ENCODE measurements at regions not wholly inside any gene's neighbourhood (a gene's known extent, or its start where the extent isn't known, plus 50 kb on each side); places are given as distances from the start of the nearest gene placed in this dataset.

DNA sequence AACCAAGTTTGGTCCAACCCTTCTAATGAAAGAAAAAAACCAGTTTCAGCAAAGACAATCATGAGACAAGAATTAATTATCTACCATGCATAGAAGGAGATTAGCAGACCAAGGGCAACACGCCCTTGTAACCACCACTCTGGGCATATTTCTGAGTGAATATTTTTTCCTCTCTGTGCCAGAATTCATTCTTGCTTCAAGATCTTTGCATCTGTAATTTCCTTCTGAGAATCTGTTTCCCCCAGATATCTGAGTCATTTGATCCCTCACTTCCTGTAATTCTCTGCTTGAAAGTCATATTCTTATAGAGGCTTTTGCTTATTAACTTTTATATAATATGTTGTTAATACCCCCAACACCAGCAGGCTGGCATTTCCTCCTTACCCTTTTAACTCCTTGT lies 243.7 kb downstream of the SLC16A7 start:
- no peak for DNase-seq

DNA sequence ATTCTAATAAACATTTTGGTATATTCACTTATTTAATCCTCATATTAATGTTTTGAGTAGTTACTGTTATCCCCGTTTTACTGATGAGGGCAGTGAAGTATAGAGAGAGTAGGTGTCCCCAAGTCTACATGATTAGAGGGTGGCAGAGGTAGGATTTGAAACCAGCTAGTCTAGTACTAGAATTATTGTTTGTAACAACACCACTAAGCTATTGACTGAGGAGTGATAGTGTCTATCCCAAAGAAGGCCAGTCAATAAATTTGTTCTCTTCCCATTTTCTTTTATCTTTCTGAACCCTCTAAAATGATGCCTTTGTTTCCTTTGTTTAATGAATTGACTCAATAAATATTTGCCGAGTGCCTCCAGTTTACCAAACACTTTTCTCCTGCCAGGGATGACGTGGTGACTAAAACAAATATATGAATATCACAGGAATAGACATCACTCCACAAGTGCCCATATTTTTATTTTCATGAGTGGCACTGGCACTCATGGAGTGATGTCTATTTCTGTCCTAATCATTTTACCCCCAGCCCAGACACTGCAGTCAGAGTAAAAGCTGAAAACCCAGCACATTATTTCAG lies 247.5 kb downstream of the SLC16A7 start:
- no peak for DNase-seq

DNA sequence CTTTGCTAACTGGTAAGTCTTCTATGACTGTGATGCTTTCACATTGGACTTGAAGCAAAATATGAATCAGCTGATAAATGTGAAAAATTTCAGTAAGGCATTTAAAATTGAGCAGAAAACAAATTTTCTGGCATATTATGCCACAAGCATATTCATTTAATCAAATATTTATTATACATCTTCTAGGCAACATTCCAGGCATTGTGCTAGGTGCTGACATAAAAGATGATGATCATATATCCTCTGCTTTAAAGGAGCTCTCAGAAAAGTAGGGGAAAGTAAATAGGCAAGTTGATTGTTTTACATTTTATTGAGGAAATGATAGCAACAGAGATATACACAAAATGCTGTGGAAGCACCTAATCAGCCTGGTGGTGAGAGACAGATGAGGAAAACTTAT lies 248.9 kb downstream of the SLC16A7 start:
- no peak for DNase-seq

DNA sequence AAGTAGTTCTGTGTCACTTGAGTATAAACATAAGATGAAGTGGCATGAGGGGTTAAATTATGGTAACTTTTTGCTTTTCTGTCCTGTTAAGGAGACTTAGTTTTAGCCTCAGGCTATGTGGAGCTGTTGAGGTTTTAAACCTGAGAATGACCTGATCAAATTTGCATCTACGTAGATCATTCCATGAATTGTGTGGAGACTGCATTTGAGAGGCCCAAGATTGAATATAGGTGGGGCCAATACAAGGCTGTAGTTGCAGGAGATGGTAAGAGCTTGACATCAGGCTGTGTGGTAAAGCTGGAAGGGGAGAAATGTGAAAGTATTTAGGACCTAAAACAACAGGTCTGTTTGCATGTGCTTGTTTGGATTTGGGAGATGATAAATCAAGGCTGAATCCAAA lies 249.5 kb downstream of the SLC16A7 start:
- no peak for DNase-seq

DNA sequence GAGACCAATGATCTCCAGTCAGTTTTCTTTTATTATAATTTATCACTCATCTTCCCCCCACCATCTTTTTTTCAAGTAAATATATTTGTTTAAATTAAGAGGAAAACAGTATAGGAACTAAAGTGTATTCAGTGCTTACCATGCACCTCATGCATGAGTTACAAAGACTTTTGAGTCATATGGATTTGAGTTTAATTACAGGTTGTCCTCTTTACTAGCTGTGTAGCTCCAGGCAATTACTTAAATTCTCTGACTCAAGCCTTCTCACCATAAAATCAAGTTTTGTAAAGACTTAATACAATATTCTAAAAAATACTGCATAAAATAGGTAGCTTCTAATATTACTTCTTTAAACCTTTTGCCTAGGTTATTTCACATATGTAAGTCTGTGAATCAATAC lies 251.3 kb downstream of the SLC16A7 start:
- no peak for DNase-seq

DNA sequence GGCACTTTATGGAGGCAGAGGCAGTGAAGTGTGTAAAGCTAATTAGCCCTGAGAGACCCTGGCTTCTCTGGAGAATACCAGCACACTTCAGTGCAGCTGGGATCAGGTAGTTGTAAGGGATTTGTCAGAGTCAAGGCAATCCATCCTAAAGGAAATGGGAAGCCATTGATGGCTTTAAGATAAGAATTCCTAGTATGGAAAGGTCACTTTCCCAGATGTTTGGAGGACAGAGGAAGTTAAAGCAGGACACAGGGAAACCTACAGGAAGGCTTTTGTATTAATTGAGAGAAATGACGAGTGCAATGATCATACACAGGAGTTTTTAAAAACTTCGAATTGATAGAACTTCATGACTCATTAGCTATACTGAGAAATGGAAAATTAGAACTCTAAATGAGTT lies 254.4 kb downstream of the SLC16A7 start:
- DNase-seq: peak; percentile 11

DNA sequence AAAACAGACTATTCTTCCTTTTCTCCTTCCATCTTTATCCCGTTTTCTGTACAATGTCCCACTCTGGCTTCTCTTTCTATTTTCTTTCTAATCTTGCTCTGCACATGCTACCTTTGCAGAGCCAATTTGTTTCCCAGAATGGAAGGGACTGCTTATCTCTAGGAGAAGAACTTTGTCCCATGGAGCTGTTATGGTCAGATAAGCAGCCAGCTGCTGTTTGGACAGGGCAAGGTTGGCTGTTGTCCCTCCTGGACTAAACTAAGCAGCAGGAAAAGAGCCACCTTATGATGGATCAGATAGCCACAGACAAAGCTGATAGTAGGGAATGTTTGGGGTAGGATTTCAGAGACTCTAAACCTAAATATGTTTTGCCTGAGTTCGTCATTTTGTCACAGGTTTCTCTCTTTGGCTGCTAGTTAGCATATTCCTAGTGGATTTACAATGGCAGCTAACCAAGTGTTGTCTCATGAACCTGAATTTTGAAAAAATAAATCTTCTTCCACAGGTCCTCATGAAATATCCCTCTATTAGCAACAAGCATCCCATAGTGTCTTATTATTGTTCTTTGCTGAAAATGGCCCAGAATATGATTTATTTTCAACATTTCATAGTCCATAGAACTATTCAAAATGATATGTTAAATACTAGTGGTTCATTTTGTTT lies 262.8 kb downstream of the SLC16A7 start:
- no peak for DNase-seq

DNA sequence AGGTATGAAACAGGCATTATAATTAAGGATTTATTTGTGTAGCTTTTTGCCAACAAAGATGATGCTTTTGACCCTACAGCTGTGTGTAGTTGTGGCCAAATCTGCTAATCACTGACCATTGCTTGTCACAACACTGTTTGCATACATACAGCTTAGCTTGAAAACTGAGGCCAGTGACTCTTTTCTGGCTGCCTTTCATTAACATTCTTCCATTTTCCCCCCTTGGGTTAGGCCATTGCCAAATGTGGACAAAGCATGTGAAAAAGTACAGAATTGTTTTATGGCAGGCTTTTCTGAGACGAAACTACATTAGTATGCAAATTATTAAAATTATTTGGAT lies 263.3 kb downstream of the SLC16A7 start:
- DNase-seq: no peak

DNA sequence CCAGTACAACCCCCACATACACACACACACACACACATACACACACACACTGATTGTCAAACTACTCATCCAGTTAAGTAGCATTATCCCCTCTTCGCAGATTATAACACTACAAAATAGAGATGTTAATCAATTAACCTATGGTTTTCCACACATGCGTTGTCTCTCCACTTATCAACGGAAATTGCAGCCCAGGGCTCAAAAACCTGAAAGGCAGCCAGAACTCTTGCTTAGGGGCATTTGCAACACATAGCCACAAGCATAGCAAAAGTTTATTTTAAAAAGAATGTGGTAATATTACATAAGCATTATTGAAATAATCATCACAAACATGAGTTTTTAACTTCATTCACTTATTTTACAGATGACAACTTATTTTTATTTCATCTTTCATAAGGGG lies 265.8 kb downstream of the SLC16A7 start:
- no peak for DNase-seq

DNA sequence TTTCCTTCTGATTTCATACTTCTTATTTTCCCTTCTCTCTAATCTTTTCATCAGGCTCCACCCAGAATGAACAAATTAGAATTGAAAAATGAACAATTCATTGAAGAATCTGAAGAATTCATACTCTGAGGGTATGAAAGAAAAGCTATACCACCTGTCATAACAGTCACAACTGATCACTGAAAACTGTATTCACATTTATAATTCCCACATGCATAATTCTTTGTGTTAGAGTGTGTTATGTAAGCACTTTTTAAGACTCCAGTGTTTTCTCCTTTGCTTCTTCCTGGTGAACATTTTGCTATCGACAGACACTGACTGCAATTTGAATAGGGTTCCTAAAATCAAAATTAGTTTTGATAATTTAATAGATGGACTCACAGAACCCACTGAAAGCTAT lies 271.2 kb downstream of the SLC16A7 start:
- DNase-seq: no peak

DNA sequence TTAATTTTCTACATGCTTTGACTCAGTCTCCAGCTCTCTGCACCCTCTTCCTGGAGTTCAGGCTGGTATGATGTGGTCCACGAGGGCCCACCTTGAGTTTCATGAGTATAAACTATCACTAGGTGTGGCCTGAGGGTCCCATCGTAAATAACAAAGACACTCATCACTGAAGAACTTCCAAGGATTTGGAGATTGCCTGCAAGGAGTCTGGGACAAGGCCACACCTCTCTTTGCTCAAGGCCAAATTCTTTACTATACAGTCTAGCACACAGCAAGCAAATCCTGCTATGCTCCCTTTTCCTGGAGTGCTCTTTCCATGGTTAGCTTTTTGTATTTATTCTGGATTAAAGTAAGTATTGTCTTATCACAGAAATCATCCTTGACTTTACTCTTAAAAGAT lies 271.9 kb downstream of the SLC16A7 start:
- no peak for DNase-seq

DNA sequence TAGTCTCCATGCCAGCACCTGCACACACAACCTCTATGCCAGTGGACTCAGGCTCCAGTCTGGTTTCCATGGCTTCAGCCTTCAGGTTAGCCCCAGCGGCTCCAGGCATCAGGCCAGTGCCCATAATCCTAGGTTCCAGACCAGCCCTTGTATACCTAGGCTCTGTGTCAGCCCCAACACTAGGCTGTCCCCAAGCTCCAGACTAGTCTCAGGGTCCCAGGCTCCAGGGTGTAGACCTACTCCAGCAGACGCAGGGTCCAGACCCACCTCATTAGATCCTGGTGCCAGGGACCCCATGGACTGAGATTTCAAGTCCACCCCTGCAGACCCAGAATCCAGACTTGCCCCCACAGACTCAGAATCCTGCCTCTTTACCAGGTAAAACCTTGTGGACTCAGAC lies 275.9 kb downstream of the SLC16A7 start:
- no peak for DNase-seq

DNA sequence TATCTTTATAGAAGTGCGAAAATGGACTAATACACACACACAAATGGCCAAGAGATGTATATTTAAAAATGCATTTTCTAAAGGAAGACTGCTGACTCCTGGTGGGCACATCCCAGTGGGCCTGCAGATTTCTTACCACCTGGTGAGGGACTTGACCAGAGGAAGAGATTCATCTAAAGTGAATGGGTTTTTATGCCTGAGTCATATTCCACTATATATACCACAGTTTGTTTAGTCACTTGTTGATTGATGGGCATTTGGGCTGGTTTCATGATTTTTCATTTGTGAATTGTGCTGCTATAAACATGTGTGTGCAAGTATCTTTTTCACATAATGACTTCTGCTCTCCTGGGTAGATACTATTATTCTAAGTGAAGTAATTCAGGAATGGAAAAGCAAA lies 277.3 kb downstream of the SLC16A7 start:
- DNase-seq: no peak

DNA sequence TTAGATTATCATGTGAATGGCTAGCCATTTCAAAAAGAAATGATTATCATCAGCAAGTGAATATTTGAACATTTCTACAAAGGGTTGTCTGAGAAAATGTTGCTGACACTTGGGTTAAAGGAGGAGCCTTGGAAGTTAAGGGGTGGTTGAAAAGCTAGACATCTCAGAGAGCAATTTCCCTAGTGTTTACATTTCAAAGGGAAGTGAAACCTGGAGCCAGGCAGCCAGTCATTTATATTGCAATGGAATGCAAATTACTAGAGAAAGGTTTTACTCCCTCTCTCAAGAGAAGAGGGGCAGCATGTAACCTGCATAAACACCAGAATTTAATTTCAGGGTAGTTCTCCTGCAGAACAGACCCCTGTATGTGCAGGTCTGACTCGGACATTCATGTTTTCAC lies 279.0 kb downstream of the SLC16A7 start:
- DNase-seq: no peak

DNA sequence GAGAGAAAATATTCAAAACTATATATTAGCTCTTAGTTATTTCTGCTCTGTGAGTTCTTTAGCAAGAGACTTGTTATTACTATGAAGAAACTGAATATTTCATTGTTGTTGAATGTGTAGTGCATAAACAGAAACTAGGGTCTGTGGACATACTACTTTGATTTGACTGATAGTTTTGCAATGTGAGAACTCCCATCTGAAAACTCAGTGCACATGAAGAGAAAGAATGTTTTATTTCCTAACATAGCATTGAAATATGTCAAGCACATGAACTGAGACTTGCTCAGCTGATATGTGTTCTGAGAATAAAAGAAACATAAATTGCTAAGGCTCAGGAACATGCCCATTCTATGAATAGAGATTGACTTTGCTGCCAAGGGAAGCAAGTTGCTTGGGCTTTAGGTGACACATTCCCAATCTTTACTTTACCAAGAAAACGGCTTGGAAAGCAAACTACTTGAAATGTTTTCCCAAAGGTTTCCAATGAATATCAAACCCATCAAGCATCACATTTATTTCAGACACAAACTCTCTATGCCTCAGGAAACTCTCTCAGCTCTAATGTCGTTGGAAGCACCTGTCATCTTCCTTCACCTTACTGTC lies 290.4 kb downstream of the SLC16A7 start:
- no peak for DNase-seq

DNA sequence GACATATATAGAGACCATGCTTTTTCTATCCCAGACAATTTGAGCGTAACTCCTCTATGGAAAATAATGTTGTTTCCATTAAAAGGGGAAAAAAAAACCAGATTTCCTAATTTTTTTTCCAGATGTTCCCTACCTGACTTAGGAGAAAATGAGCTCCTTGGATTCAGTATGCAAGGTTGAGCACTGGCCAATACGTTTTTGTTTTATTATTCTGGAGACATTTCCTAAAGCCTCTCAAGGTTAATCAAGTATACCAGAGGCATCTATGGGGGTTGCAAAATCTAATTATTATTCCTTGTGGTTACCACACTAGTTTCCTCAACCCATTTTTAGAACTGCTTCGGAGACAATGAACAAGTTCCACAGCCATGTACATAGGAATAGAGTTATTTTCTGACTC lies 291.3 kb downstream of the SLC16A7 start:
- DNase-seq: no peak

DNA sequence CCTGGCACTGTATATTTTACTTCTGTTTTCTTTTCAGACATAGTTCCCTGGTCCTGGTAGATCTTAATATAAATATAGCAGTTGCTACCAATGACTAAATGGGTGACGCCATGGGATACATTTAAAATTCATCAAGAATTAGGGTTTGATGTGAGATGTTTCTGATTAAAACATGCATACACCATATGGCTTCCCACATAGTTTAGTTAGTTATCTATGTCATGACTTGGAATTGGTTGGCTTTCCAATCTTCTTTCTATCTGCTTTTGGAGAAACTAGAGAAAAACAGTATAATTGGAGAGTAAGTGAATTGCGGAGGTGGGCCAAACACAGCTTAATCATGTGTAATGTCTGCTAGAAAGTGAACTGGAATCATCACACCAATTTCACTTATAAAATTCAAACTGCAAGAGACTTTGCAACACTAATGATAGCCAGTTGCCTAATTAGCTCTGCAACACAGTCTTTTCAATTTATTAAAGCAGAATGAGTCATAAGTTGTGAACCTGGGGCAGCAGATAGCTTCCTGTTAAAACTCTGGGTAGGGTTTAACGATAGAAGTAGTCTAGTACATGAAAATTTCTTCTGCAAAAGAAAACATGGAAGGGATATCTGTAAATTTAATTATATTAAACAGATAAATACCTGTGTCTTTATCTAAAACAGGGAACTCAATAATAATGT lies 295.2 kb downstream of the SLC16A7 start:
- no peak for DNase-seq

DNA sequence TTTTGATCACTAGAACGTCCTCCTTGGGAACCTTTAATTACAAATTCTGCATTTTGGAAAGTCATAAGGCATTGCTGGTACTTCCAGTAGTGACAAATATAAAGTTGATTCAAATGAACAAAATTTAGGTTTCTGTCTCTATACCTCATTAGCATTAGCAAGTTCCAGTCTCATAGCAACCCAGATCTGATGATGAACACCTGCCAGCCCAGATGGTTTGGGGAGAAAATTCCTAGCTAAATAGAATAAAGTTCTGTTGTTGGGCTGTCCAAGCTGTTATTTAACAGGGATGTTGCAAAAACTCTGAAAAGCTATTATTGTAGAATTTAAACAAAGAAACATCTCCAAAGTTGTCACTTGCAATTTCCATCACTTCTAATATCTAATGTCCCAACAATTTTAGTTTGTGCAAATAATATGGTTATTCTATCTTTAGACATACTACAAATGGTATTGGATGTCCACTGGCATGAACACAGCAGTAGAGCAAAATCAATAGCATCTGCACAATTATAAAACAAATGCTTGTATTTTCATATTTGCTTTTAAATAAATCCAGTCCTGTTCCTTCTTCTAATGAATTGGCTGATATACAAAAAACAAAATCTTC lies 299.4 kb downstream of the SLC16A7 start:
- DNase-seq: peak; percentile 41

DNA sequence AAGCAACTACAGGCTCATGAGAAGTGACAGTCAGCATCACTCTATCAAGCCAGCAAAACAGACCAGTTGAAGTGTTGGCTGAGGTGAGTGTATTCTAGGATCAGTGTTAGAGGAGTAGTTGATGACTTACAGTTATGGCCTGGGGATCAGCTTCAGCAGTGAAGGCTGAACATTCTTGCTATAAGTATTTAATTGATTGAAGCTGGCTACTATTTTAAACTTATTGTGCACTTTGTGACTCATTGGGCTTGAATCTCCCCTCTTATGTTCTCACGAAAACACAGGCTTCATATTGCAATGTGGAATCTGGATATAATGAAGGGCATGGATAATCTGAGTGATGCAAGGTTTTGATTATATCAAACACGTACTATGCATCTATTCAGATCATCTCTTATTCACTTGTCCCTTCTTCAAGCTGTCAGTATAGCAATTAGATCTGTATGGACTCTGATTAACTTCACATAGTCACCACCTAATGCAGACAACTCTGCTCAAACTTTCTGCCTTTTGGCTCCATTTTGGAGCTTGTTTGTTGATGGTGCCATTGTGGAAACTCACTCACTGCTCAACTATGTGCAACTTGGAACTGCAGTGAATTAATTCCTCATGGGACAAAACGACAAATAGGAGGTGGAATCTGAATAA lies 309.2 kb downstream of the SLC16A7 start:
- no peak for DNase-seq

DNA sequence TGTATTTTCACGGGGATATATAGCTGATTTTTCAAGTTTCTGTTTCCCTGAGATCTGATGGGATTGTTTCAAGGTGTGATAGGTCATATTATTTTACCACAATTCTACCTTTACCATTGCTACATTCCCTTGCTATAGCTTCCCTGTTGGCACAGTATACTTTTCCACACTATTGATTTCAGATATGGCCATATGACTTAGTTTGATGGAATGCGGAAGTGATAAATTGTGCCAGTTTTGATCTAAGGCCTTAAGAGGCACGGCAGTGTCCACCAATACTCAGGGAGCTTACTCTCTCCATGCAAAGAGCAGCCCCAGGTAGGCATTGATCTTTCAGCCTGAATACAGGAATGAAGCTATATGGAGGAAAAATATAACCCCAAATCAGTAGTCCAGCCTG lies 315.7 kb downstream of the SLC16A7 start:
- no peak for DNase-seq

DNA sequence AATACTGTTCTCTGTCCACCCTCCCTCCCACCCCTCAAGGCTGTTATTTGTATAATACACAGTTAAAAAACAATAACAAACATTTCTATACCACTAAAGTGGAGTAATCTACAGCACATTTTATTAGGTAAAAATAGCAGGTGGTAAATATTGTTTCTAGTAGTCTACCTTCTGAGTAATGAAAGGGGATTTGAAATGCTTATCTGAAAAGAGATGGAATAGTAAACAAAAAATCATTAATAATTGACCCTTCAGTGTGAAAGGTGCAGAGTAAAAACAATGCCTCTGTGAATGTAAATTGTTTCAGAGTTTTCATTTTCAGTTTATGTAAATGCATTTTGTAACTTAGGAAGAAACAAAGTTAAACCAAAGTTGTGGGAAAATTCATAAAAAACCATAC lies 321.2 kb downstream of the SLC16A7 start:
- DNase-seq: no peak

DNA sequence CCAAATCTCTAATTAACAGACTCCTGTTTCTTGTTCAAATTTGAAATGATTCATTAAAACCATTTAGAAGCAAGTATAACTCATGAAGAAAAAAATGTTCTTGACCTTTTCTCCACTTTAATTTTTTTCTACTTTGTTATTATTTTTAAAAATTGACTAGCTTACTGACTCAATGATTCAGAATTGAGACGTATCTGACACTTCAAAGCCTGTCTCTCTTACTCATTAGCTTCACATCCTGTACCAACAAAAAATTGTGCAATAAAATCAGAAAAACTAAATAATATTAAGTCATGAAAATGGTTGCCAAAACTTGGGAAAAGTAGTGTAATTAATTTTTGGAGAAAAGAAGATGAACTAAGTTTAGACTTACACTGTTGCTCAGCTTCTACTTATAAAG lies 331.2 kb downstream of the SLC16A7 start:
- no peak for DNase-seq

DNA sequence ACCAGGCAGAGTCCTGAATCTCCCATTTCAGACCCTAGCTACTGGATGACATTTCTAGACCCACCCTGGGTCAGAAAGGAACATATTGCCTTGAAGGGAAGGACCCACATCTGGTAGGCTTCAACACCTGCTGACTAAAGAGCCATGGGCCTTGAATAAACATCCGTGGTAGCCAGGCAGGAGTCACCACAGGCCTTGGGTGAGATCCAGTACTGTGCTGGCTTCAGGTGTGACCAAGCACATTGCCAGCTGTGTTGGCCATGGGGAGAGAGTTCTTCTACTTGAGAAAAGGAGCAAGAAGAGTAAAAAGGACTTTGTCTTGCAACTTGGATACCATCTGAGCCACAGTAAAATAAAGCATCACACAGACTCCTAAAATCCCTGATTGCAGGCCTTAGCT lies 332.6 kb downstream of the SLC16A7 start:
- no peak for DNase-seq

DNA sequence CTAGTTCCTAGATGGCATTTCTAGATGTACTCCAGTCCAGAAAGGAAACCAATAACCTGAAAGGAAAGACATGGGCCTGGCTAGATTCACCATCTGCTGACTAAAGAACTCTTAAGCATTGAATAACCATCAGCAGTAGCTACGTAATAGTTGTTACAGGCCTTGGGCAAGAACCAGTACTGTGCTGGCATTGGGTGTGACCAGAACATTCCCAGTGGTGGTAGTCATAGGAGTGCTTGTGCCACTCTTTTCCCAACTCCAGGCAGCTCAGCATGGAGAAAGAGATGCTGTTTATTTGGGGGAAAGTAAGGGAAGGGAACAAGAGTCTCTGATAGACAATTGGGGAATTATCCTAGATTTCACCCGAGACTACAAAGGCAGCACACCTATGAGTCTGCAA lies 333.3 kb downstream of the SLC16A7 start:
- DNase-seq: no peak
